Activated B cell treated with CpG ODN at 0.5 μM for 24 hours (primary cell): ENCODE measurements at regions not wholly inside any gene's neighbourhood (a gene's known extent, or its start where the extent isn't known, plus 50 kb on each side); places are given as distances from the start of the nearest gene placed in this dataset.

Experiments used
- ATAC-seq: fragments of 200-7000 bp; cut with Tn5 transposase; one replicate; pipeline ENCODE4 v1.10.0; 2021; ENCODE audit warnings: low read depth, mild to moderate bottlenecking, moderate library complexity
- CTCF ChIA-PET: fragments of 350-600 bp; sonication (Branson Sonifier 250); formaldehyde crosslinking; loops from one replicate; lab custom pipeline; 2021; ENCODE audit warnings: antibody characterized with exemption; lab: Charles Lee
- POLR2A ChIA-PET: fragments of 350-600 bp; sonication (Branson Sonifier 250); formaldehyde crosslinking; loops from one replicate; lab custom pipeline; 2021; ENCODE audit warnings: antibody characterized with exemption; lab: Charles Lee
- DNase-seq: peaks from one replicate; pipeline ENCODE4 v3.0.0; 2022
- H3K27ac Mint-ChIP-seq: one replicate; pipeline ENCODE4 v1.8.0; 2020; ENCODE audit warnings: mixed read lengths
- H3K27me3 Mint-ChIP-seq: one replicate; pipeline ENCODE4 v1.8.0; 2021; ENCODE audit warnings: mixed read lengths
- H3K36me3 Mint-ChIP-seq: one replicate; pipeline ENCODE4 v1.8.0; 2021; ENCODE audit warnings: low read depth, mixed read lengths
- H3K4me1 Mint-ChIP-seq: one replicate; pipeline ENCODE4 v1.8.0; 2021; ENCODE audit warnings: mixed read lengths
- H3K4me3 Mint-ChIP-seq: one replicate; pipeline ENCODE4 v1.8.0; 2020; ENCODE audit warnings: mild to moderate bottlenecking, mixed read lengths
- H3K9me3 Mint-ChIP-seq: one replicate; pipeline ENCODE4 v1.8.0; 2020; ENCODE audit warnings: mixed read lengths
- CTCF ChIP-seq: fragments of 200-600 bp; IDR thresholded peaks from one replicate; pipeline ENCODE4 v1.8.0; 2022; ENCODE audit warnings: antibody characterized with exemption, mild to moderate bottlenecking
- intact Hi-C: fragments of 100-400 bp; cut with micrococcal nuclease; formaldehyde crosslinking; loops from one replicate; pipeline ENCODE4 v1.15.1; 2024

GRCh38 chr1:91152331-91152730 is 130.5 kb upstream of the ZNF644 start:
- ChIA-PET POLR2A (no interaction called here), CTCF (no interaction called here)
- no peak for DNase-seq
- ATAC-seq: no peak
- intact Hi-C loops: no loop called here
- Mint-ChIP-seq H3K4me1 (no peaks in the 10 kb centered on the region), H3K36me3 (no peaks in the 10 kb centered on the region), H3K27ac (no peak overlapping the region), H3K27me3 (peaks cover 11% of the 10 kb centered on the region), H3K9me3 (no peaks in the 10 kb centered on the region), H3K4me3 (no peak overlapping the region)
- no peak for TF ChIP-seq CTCF

GRCh38 chr1:91151702-91152101 is 129.9 kb upstream of the ZNF644 start:
- no peak for ATAC-seq
- CTCF ChIA-PET: no interaction called here
- no peaks in the 10 kb centered on the region for H3K4me1 Mint-ChIP-seq
- TF ChIP-seq CTCF: no peak
- H3K27ac Mint-ChIP-seq: no peak overlapping the region
- H3K27me3 Mint-ChIP-seq: peaks cover 11% of the 10 kb centered on the region
- no peaks in the 10 kb centered on the region for H3K9me3 Mint-ChIP-seq
- H3K4me3 Mint-ChIP-seq: no peak overlapping the region
- POLR2A ChIA-PET: no interaction called here
- DNase-seq: no peak
- intact Hi-C loops: no loop called here
- H3K36me3 Mint-ChIP-seq: no peaks in the 10 kb centered on the region

- H3K27ac Mint-ChIP-seq: no peak overlapping the region
- ATAC-seq: no peak
- DNase-seq: no peak
- intact Hi-C loops: no loop called here
- peaks cover 3% of the 10 kb centered on the region for H3K27me3 Mint-ChIP-seq
- POLR2A ChIA-PET: no interaction called here
- no peaks in the 10 kb centered on the region for H3K4me1 Mint-ChIP-seq
- no peak overlapping the region for H3K4me3 Mint-ChIP-seq
- no peak for TF ChIP-seq CTCF
- H3K9me3 Mint-ChIP-seq: no peaks in the 10 kb centered on the region
- no peaks in the 10 kb centered on the region for H3K36me3 Mint-ChIP-seq
- CTCF ChIA-PET: interaction anchor here (0.7 kb wide), 1 partner anchor 18 kb away, joined by 3 read pairs; no protein-coding TSS in a partner anchor
These were observed 126.8 kb upstream of the ZNF644 start for GRCh38 chr1:91148641-91149069.

GRCh38 chr1:91141858-91142257 is 120.0 kb upstream of the ZNF644 start:
- POLR2A ChIA-PET: no interaction called here
- Mint-ChIP-seq H3K4me3 (no peak overlapping the region), H3K36me3 (no peaks in the 10 kb centered on the region), H3K4me1 (no peaks in the 10 kb centered on the region), H3K9me3 (no peaks in the 10 kb centered on the region), H3K27me3 (no peaks in the 10 kb centered on the region), H3K27ac (no peak overlapping the region)
- CTCF ChIA-PET: no interaction called here
- no peak for DNase-seq
- no peak for TF ChIP-seq CTCF
- no peak for ATAC-seq
- intact Hi-C loops: no loop called here

GRCh38 chr1:91138959-91139358 is 117.1 kb upstream of the ZNF644 start:
- DNase-seq (no peak), ATAC-seq (no peak)
- ChIA-PET POLR2A (no interaction called here), CTCF (no interaction called here)
- Mint-ChIP-seq H3K27ac (no peak overlapping the region), H3K4me3 (no peak overlapping the region), H3K9me3 (no peaks in the 10 kb centered on the region), H3K36me3 (no peaks in the 10 kb centered on the region), H3K27me3 (no peaks in the 10 kb centered on the region), H3K4me1 (no peaks in the 10 kb centered on the region)
- TF ChIP-seq CTCF: no peak
- intact Hi-C loops: no loop called here
